NCI-H2227 treated with DMSO at 0.1 percent for 48 hours (cell line): ENCODE measurements at regions not wholly inside any gene's neighbourhood (a gene's known extent, or its start where the extent isn't known, plus 50 kb on each side); places are given as distances from the start of the nearest gene placed in this dataset.
A peak's percentile ranks its signal among the peaks of the same experiment; 100 is the strongest.

Experiments
- DNase-seq: peaks from one replicate; lab custom pipeline; 2025; lab: John Stamatoyannopoulos, UW

GRCh38 chr20:40393197-40394079 lies 295.6 kb downstream of the MAFB start:
- no peak for DNase-seq

GRCh38 chr20:40390654-40391053 lies 298.4 kb downstream of the MAFB start:
- DNase-seq: no peak

- DNase-seq: no peak
Measured at GRCh38 chr20:40370800-40371199, 318.2 kb downstream of the MAFB start.

- DNase-seq: no peak
Measured at GRCh38 chr20:40368876-40369275, 320.2 kb downstream of the MAFB start.

- DNase-seq: no peak
Measured at GRCh38 chr20:40361916-40362315, 327.1 kb downstream of the MAFB start.

- no peak for DNase-seq
Measured at GRCh38 chr20:40359131-40359912, 329.7 kb downstream of the MAFB start.

- DNase-seq: no peak
Measured at GRCh38 chr20:40354880-40355279, 334.2 kb downstream of the MAFB start.

- no peak for DNase-seq
Measured at GRCh38 chr20:40343390-40343789, 345.6 kb downstream of the MAFB start.

GRCh38 chr20:40341561-40341960 lies 347.5 kb downstream of the MAFB start:
- no peak for DNase-seq

- no peak for DNase-seq
Measured at GRCh38 chr20:40339661-40340449, 349.2 kb downstream of the MAFB start.

- no peak for DNase-seq
Measured at GRCh38 chr20:40336533-40336932, 352.5 kb downstream of the MAFB start.

- peak; percentile 82 for DNase-seq
Measured at GRCh38 chr20:40335901-40336351, 353.1 kb downstream of the MAFB start.

GRCh38 chr20:40335437-40335836 lies 353.6 kb downstream of the MAFB start:
- peak; percentile 82 for DNase-seq

- no peak for DNase-seq
Measured at GRCh38 chr20:40333591-40333990, 355.4 kb downstream of the MAFB start.

GRCh38 chr20:40331807-40332560 lies 357.1 kb downstream of the MAFB start:
- no peak for DNase-seq

- no peak for DNase-seq
Measured at GRCh38 chr20:40331249-40331648, 357.8 kb downstream of the MAFB start.

- DNase-seq: no peak
Measured at GRCh38 chr20:40329321-40329720, 359.7 kb downstream of the MAFB start.

- no peak for DNase-seq
Measured at GRCh38 chr20:40326784-40327183, 362.3 kb downstream of the MAFB start.

GRCh38 chr20:40325006-40325568 lies 363.9 kb downstream of the MAFB start:
- DNase-seq: no peak

GRCh38 chr20:40323361-40323794 lies 365.7 kb downstream of the MAFB start:
- peak; percentile 95 for DNase-seq

GRCh38 chr20:40322941-40323340 lies 366.1 kb downstream of the MAFB start:
- DNase-seq: no peak
